ENCODE measurements at regions not wholly inside any gene's neighbourhood (a gene's known extent, or its start where the extent isn't known, plus 50 kb on each side); places are given as distances from the start of the nearest gene placed in this dataset.

GRCh38 chr2:220081171-220081570, 453.7 kb downstream of the SLC4A3 start:
- Histone ChIP-seq H3K4me3 (no peak overlapping the region), H3K4me1 (no peaks in the 10 kb centered on the region), H3K27me3 (no peaks in the 10 kb centered on the region), H3K27ac (no peak overlapping the region), H3K36me3 (no peaks in the 10 kb centered on the region), H3K9me3 (no peaks in the 10 kb centered on the region)
- intact Hi-C loops (cut with DNase I) = no loop called here
- FAIRE-seq (no peak), DNase-seq (no peak), ATAC-seq (no peak)
- TF ChIP-seq CTCF (IDR thresholded peaks at IDR 0.05) = no peak
- 89 to 92% methylated on average over 4 of the region's 4 CpGs for WGBS, 2 donors

- ATAC-seq (no peak), FAIRE-seq (no peak), DNase-seq (no peak)
- H3K27ac ChIP-seq = no peak overlapping the region
- no peak for TF ChIP-seq CTCF (IDR thresholded peaks at IDR 0.05)
- no peak overlapping the region for H3K4me3 ChIP-seq
- no peaks in the 10 kb centered on the region for H3K9me3 ChIP-seq
- no peaks in the 10 kb centered on the region for H3K27me3 ChIP-seq
- 52 to 53% methylated on average over 3 of the region's 3 CpGs for WGBS, 2 donors
- no peaks in the 10 kb centered on the region for H3K4me1 ChIP-seq
- no peaks in the 10 kb centered on the region for H3K36me3 ChIP-seq
- intact Hi-C loops (cut with DNase I) = no loop called here
These were observed 462.6 kb downstream of the SLC4A3 start for GRCh38 chr2:220090050-220090449.

GRCh38 chr2:220096406-220096805, 469.0 kb downstream of the SLC4A3 start:
- no peak for TF ChIP-seq CTCF (IDR thresholded peaks at IDR 0.05)
- WGBS, 2 donors = 36 to 46% methylated on average over 2 of the region's 2 CpGs
- intact Hi-C loops (cut with DNase I) = no loop called here

GRCh38 chr2:220101980-220102379, 474.6 kb downstream of the SLC4A3 start:
- TF ChIP-seq CTCF (IDR thresholded peaks at IDR 0.05) = no peak
- Histone ChIP-seq H3K36me3 (no peaks in the 10 kb centered on the region), H3K27ac (no peak overlapping the region), H3K9me3 (no peaks in the 10 kb centered on the region), H3K27me3 (no peaks in the 10 kb centered on the region), H3K4me3 (no peak overlapping the region), H3K4me1 (no peaks in the 10 kb centered on the region)
- 70 to 74% methylated on average over 6 of the region's 6 CpGs for WGBS, 2 donors
- ATAC-seq = no peak
- FAIRE-seq = no peak
- intact Hi-C loops (cut with DNase I) = no loop called here
- DNase-seq = no peak

More at GRCh38 chr2:220096406-220096805, 469.0 kb downstream of the SLC4A3 start:
- H3K4me1 ChIP-seq = no peaks in the 10 kb centered on the region
- no peaks in the 10 kb centered on the region for H3K27me3 ChIP-seq
- DNase-seq = no peak
- no peaks in the 10 kb centered on the region for H3K9me3 ChIP-seq
- H3K27ac ChIP-seq = no peak overlapping the region
- H3K36me3 ChIP-seq = no peaks in the 10 kb centered on the region
- FAIRE-seq = no peak
- no peak for ATAC-seq
- H3K4me3 ChIP-seq = no peak overlapping the region

GRCh38 chr2:220103596-220103995, 476.2 kb downstream of the SLC4A3 start:
- Histone ChIP-seq H3K9me3 (no peaks in the 10 kb centered on the region), H3K36me3 (no peaks in the 10 kb centered on the region), H3K4me1 (no peaks in the 10 kb centered on the region), H3K27me3 (no peaks in the 10 kb centered on the region), H3K4me3 (no peak overlapping the region), H3K27ac (no peak overlapping the region)
- 33 to 40% methylated on average over 2 of the region's 2 CpGs for WGBS, 2 donors
- intact Hi-C loops (cut with DNase I) = no loop called here
- DNase-seq (no peak), ATAC-seq (no peak), FAIRE-seq (no peak)
- TF ChIP-seq CTCF (IDR thresholded peaks at IDR 0.05) = no peak

All from pancreas (tissue), 10 donors.